ENCODE measurements at regions not wholly inside any gene's neighbourhood (a gene's known extent, or its start where the extent isn't known, plus 50 kb on each side); places are given as distances from the start of the nearest gene placed in this dataset.

- TF ChIP-seq CTCF (IDR thresholded peaks at IDR 0.05) (no peak), POLR2A (IDR thresholded peaks at IDR 0.05) (no peak), POLR2AphosphoS5 (IDR thresholded peaks at IDR 0.05) (no peak)
Measured at GRCh38 chr9:89811886-89812450, 207.2 kb downstream of the GADD45G start.
